Effector CD4-positive, alpha-beta T cell (primary cell): ENCODE measurements at regions not wholly inside any gene's neighbourhood (a gene's known extent, or its start where the extent isn't known, plus 50 kb on each side); places are given as distances from the start of the nearest gene placed in this dataset.
"Not testable (repeated sequence)": the region's sequence is repeated elsewhere in the genome, so short reads cannot be mapped to it uniquely, and the experiment has no call there.

Experiments used
- DNase-seq: peaks from one replicate; pipeline ENCODE4 v3.0.0-alpha.2; 2020

DNA sequence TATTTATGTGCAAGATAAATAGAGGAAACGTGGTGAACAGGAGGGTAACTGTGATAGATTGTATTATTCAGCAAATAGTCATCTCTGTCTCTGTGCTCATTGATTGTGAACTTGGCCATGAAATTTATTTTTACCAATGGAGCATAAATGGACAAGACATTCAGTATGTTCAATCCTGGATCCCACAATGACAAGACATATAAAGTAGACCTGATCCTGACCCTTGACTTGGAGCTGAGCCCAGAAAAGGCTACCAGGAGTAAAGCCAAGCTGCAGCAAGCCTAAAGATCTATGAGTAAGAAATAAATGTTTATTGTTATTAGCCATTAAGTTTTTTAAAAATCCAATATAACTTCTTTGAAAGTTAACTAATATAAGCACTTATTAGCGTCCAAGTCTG is 531.2 kb downstream of the PIK3C3 start:
- DNase-seq = no peak

GRCh38 chr18:42508683-42509296 is 553.8 kb downstream of the PIK3C3 start:
- DNase-seq = no peak

DNA sequence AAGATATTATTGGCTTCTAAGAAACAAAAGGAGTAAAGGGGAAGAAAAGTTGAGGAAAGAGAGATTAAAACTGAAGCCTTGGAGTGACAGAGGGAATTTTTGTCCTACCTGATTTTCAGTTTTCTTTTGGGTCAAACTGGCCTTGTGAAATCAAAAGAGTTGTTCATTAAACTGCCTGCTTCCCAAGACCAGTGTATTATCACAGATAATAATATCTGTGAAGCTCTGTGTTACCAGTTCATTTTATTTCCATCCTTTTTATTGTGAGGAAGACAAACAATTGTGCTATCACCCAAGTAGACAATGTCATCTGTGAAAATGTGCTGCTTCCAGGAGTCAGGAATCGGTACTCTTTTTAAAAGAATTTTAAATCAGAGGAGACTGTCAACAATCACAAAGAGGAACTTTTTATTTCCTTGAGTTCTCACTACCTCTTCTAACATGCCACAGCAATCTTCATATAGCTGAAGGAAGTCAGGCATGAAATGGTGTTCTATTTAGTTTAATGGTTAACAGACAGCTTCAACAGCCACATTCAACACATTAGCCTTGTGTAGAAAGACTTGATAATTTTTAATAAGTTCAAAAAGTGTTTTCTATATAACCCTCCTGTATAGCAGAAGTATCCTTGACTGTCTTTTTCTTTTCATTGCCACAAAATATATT is 554.8 kb downstream of the PIK3C3 start:
- no peak for DNase-seq

DNA sequence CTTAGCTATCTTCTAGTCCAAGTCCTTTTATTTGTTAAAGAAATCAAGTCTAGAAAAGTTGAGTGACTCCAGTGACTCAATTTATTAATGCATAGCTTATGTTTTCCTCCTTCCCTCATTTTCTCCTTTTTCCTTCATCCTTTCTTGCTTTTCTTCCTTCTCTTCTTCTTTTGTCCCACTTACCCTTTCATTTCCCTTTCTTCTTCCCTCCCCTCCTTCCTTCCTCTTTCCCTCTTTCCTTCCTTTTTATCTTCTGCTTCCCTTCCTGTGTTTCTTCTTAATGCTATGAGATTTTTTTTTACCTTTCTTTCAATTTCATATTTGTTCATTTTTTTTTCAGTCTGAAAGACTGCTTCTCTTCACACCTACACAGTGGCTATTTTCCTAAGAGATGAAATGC is 555.5 kb downstream of the PIK3C3 start:
- no peak for DNase-seq

GRCh38 chr18:42513441-42513840 is 558.4 kb downstream of the PIK3C3 start:
- DNase-seq = no peak

DNA sequence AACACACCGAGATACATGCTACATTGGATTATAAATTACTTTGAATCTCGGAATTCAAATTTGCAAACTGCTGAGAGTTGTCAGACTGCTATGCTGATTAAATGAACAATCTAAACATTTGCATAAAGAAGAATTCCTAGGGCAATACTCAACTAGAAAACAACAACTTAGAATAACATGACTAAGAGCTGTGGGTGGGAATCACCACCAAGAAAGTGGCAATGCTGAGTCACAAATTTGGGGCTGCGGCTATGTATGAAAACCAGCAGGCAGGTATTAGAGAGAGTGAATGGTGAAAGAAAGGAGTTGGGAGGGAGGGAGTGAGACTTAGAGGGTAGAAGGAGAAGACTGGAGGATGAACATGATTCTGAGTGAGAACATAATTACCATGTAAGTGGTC is 559.5 kb downstream of the PIK3C3 start:
- no peak for DNase-seq

GRCh38 chr18:42517896-42518295 is 562.9 kb downstream of the PIK3C3 start:
- no peak for DNase-seq

- not testable (repeated sequence) for DNase-seq
Measured at GRCh38 chr18:42518331-42518730, 563.3 kb downstream of the PIK3C3 start.

DNA sequence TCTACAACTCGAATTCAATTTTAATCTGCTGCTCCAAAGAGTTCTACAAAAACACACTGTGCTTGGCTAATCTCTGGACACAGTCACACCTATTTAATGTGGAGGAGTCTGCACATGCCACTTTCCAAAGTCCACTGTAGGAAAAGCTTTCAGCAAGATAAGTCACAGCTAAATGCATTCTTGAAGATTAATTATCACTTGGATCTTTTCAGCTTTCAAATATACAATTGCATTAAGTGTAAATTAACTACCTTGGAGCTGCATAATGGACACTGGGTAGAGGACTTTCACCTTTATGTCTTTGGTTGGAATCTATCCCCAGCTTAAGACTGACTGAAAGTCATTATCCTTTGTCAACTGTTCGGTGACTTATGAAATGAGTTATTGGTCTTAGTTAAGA is 565.1 kb downstream of the PIK3C3 start:
- no peak for DNase-seq

DNA sequence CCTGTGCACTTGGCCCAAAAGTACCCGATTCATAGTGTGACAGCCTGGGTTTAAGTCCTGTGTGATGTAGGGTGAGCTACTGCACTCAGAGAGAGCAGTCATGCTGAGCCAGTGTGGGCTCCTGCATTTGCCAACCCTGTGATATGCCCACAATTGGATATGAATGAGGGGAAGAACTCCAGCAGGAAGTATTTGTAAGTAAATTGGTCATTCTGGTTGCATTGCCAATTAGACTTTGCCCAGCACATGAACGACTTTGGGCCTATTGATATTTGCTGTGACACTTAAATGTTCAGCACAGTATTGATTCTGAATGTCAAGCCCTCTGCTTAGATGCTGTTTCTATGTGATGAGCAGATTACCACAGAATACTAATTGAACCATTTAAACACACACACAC is 570.9 kb downstream of the PIK3C3 start:
- DNase-seq = no peak

- no peak for DNase-seq
Measured at GRCh38 chr18:42527766-42528165, 572.7 kb downstream of the PIK3C3 start.

DNA sequence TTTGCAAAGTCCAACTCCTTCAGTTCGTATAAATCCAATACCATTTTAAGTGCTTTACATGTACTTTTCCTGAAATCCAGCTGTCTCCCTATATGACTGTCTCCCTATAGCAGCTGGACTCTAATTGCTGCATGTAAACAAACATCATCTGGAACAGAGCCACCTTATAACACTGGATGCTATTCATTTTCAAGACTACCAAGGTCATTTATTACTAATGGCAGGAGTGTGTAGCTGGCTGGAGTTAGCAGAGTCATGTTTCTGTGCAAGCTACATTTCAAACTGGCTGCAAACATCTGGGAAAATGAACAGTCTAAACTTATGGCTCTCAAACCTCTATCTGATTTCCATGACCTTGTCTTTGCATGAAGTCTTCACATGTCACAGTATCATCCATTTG is 575.2 kb downstream of the PIK3C3 start:
- DNase-seq = no peak

GRCh38 chr18:42532119-42532518 is 577.1 kb downstream of the PIK3C3 start:
- DNase-seq = no peak

GRCh38 chr18:42533009-42533575 is 578.1 kb downstream of the PIK3C3 start:
- DNase-seq = no peak

DNA sequence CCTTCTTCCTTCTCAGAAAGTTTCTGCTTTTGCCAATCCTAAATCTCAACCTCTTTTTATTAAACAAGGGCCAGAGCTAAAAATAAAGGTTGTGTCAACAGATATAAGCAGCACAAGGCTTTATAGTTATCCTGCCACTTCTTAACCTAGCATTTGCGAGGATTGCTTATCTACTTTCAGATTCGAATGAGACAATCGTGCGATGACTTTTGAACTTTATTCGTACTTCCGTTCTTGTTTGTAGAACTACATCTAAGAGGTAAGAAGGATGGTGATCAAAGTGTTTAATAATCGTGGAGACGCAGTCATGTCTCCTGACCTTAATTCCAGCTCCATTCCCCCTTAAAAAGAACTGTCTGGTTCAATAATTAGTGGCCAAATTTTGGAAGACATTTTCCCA is 578.6 kb downstream of the PIK3C3 start:
- DNase-seq = no peak

GRCh38 chr18:42534313-42534712 is 579.3 kb downstream of the PIK3C3 start:
- DNase-seq = no peak

DNA sequence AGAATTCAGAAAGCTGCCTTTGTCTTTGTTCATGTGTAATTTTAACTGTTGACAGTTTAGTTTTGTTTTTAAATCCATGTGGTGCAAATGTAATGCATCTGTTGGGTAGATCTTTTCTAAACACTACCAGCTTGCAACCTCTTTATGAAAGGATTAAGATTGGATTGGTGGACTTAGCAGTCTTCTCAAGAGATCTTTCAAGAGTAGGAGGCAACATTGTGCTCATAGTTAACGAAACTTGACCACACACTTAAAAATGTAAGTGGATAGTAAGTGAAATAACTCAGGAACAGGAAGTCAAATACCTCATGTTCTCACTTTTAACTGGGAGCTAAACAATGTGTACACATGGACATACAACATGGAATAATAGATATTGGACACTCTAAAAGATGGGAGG is 579.0 kb downstream of the RIT2 start:
- DNase-seq = no peak

GRCh38 chr18:42537291-42537690 is 578.2 kb downstream of the RIT2 start:
- no peak for DNase-seq

GRCh38 chr18:42544901-42545300 is 570.6 kb downstream of the RIT2 start:
- no peak for DNase-seq

DNA sequence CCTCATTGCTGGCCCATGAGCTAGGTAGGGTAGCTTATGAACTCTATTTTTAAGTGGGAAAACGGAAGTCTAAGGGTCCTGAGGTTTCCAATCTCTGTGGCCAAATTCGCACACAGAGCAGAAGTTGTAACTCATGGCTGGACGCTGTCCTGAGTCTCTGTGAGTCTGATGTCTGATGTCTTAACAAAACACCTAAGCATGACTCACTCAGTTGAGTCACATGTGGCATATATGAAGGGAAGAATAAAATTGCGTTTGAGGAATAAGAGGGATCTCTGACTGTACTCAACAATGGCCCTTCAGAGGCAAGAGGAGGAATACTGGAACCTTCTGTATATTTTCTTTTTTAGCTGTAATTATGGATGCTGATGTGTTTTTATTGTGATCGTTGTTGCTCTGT is 569.7 kb downstream of the RIT2 start:
- no peak for DNase-seq

- DNase-seq = no peak
Measured at GRCh38 chr18:42548493-42548892, 567.0 kb downstream of the RIT2 start.

DNA sequence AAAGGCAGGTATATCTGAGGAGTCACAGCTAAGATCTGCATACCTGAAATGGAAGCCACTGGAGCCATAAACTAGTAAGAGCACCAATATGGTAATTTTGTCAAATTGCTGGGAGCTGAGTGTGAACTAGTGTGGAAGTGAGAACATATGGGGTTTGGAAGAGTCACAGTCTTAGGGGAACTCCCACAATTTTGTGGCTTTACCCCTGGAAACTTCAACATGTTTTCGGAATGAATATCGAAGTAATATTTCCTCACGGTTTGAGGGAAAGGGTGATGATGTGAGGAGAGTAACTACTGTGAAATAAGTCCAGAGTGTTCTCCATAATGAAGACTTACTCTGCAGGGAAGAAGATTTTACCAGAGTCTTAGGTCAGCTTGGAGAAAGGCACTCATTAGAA is 565.9 kb downstream of the RIT2 start:
- DNase-seq = no peak

DNA sequence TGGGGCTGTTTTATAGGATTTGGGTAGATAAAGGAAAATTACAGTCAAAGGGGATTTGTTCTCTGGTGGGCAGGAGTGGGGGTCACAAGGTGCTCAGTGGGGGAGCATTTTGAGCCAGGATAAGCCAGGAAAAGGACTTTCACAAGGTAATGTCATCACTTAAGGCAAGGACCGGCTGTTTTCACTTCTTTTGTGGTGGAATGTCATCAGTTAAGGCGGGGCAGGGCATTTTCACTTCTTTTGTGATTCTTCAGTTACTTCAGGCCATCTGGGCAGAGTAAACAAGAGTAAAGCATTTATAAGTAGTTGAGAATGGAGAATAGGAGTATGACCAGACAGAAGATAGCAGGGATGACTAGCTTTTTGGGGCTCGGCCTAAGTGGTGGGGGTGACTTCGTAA is 562.9 kb downstream of the RIT2 start:
- not testable (repeated sequence) for DNase-seq

- DNase-seq = no peak
Measured at GRCh38 chr18:42559069-42559690, 556.3 kb downstream of the RIT2 start.
